ENCODE measurements at regions not wholly inside any gene's neighbourhood (a gene's known extent, or its start where the extent isn't known, plus 50 kb on each side); places are given as distances from the start of the nearest gene placed in this dataset.

- Histone ChIP-seq H3K4me3 (no peak overlapping the region), H3K9me3 (no peaks in the 10 kb centered on the region), H3K27ac (no peak overlapping the region), H3K4me1 (no peaks in the 10 kb centered on the region), H3K36me3 (no peaks in the 10 kb centered on the region), H3K27me3 (no peaks in the 10 kb centered on the region)
- in situ Hi-C loops (cut with MboI; ENCODE audit: low pct_ligation_motif_present in 1 of 4, low pct_unique_long_range_greater_than_20kb in 1 of 4, low sequenced_read_pairs in 3 of 4) = no loop called here
- no peak for DNase-seq
- intact Hi-C loops (cut with DNase I; ENCODE audit: low total_unique reads) = no loop called here
- WGBS, 2 donors (ENCODE audit: low coverage in 1 of 2) = 83 to 96% methylated on average over 8 to 10 of the region's 10 CpGs
- TF ChIP-seq EP300 (IDR thresholded peaks at IDR 0.05; ENCODE audit: low read depth) (no peak), CTCF (IDR thresholded peaks at IDR 0.05) (no peak), POLR2A (IDR thresholded peaks at IDR 0.05) (no peak), POLR2AphosphoS5 (IDR thresholded peaks at IDR 0.05) (no peak)
These were observed 572.2 kb downstream of the INHBA start for GRCh38 chr7:41130561-41131236.

GRCh38 chr7:41130086-41130485, 572.8 kb downstream of the INHBA start:
- no peak overlapping the region for H3K4me3 ChIP-seq
- intact Hi-C loops (cut with DNase I; ENCODE audit: low total_unique reads) (no loop called here), in situ Hi-C loops (cut with MboI; ENCODE audit: low pct_ligation_motif_present in 1 of 4, low pct_unique_long_range_greater_than_20kb in 1 of 4, low sequenced_read_pairs in 3 of 4) (no loop called here)
- H3K9me3 ChIP-seq = no peaks in the 10 kb centered on the region
- H3K4me1 ChIP-seq = no peaks in the 10 kb centered on the region
- H3K27me3 ChIP-seq = no peaks in the 10 kb centered on the region
- no peak overlapping the region for H3K27ac ChIP-seq
- WGBS, 2 donors (ENCODE audit: low coverage in 1 of 2) = 87 to 100% methylated on average over 1 to 5 of the region's 5 CpGs
- no peak for DNase-seq
- H3K36me3 ChIP-seq = no peaks in the 10 kb centered on the region
- TF ChIP-seq POLR2A (IDR thresholded peaks at IDR 0.05) (no peak), EP300 (IDR thresholded peaks at IDR 0.05; ENCODE audit: low read depth) (no peak), CTCF (IDR thresholded peaks at IDR 0.05) (no peak), POLR2AphosphoS5 (IDR thresholded peaks at IDR 0.05) (no peak)

- no peaks in the 10 kb centered on the region for H3K9me3 ChIP-seq
- in situ Hi-C loops (cut with MboI; ENCODE audit: low pct_ligation_motif_present in 1 of 4, low pct_unique_long_range_greater_than_20kb in 1 of 4, low sequenced_read_pairs in 3 of 4) (no loop called here), intact Hi-C loops (cut with DNase I; ENCODE audit: low total_unique reads) (no loop called here)
- DNase-seq = no peak
- H3K4me1 ChIP-seq = no peaks in the 10 kb centered on the region
- no peaks in the 10 kb centered on the region for H3K27me3 ChIP-seq
- no peak overlapping the region for H3K4me3 ChIP-seq
- H3K27ac ChIP-seq = no peak overlapping the region
- 86 to 93% methylated on average over 2 of the region's 2 CpGs for WGBS, 2 donors (ENCODE audit: low coverage in 1 of 2)
- H3K36me3 ChIP-seq = no peaks in the 10 kb centered on the region
- TF ChIP-seq EP300 (IDR thresholded peaks at IDR 0.05; ENCODE audit: low read depth) (no peak), POLR2AphosphoS5 (IDR thresholded peaks at IDR 0.05) (no peak), POLR2A (IDR thresholded peaks at IDR 0.05) (no peak), CTCF (IDR thresholded peaks at IDR 0.05) (no peak)
These were observed 577.5 kb downstream of the INHBA start for GRCh38 chr7:41125343-41125742.

GRCh38 chr7:41122256-41122987, 580.5 kb downstream of the INHBA start:
- H3K36me3 ChIP-seq = no peaks in the 10 kb centered on the region
- 12 to 25% methylated on average over 4 of the region's 4 CpGs for WGBS, 2 donors (ENCODE audit: low coverage in 1 of 2)
- no peak for TF ChIP-seq POLR2AphosphoS5 (IDR thresholded peaks at IDR 0.05)
- TF ChIP-seq EP300 (IDR thresholded peaks at IDR 0.05; ENCODE audit: low read depth) = no peak
- TF ChIP-seq POLR2A (IDR thresholded peaks at IDR 0.05) = no peak
- TF ChIP-seq CTCF (IDR thresholded peaks at IDR 0.05) = no peak
- intact Hi-C loops (cut with DNase I; ENCODE audit: low total_unique reads) (no loop called here), in situ Hi-C loops (cut with MboI; ENCODE audit: low pct_ligation_motif_present in 1 of 4, low pct_unique_long_range_greater_than_20kb in 1 of 4, low sequenced_read_pairs in 3 of 4) (no loop called here)
- no peaks in the 10 kb centered on the region for H3K9me3 ChIP-seq
- H3K4me3 ChIP-seq = no peak overlapping the region
- H3K27ac ChIP-seq = no peak overlapping the region
- H3K4me1 ChIP-seq = no peaks in the 10 kb centered on the region
- H3K27me3 ChIP-seq = no peaks in the 10 kb centered on the region
- no peak for DNase-seq
